GM23338 (cell line): ENCODE measurements at regions not wholly inside any gene's neighbourhood (a gene's known extent, or its start where the extent isn't known, plus 50 kb on each side); places are given as distances from the start of the nearest gene placed in this dataset.

Experiments
- ATAC-seq: fragments of 200-7000 bp; cut with Tn5 transposase; 3 replicates; pipeline ENCODE4 v1.9.1; 2020
- DNase-seq: peaks from one replicate; pipeline ENCODE4 v3.0.0-alpha.2; 2015; ENCODE audit warnings: low spot score
- H2AFZ ChIP-seq: fragments of 200-600 bp; sonication (generic); 2 replicates; pipeline ENCODE4 v1.8.0; 2016; ENCODE audit warnings: antibody characterized with exemption, mild to moderate bottlenecking, moderate library complexity
- H3F3A ChIP-seq: fragments of 200-600 bp; sonication (generic); replicated peaks from 2 replicates; pipeline ENCODE4 v1.8.0; 2017; ENCODE audit warnings: antibody characterized with exemption, mixed run types, low read depth
- H3K27ac ChIP-seq: fragments of 200-600 bp; sonication (generic); 2 replicates; pipeline ENCODE4 v1.6.1; 2016; ENCODE audit warnings: low read depth
- H3K27me3 ChIP-seq: fragments of 200-600 bp; sonication (generic); 2 replicates; pipeline ENCODE4 v1.8.0; 2016; ENCODE audit warnings: mild to moderate bottlenecking, mixed run types, moderate library complexity; ENCODE audit not compliant: insufficient read depth
- H3K36me3 ChIP-seq: fragments of 200-600 bp; sonication (generic); 2 replicates; pipeline ENCODE4 v1.8.0; 2016; ENCODE audit warnings: mild to moderate bottlenecking; ENCODE audit not compliant: insufficient read depth
- H3K4me1 ChIP-seq: fragments of 200-600 bp; sonication (generic); 2 replicates; pipeline ENCODE4 v1.8.0; 2016; ENCODE audit warnings: mild to moderate bottlenecking, moderate library complexity; ENCODE audit not compliant: insufficient read depth
- H3K4me2 ChIP-seq: fragments of 200-600 bp; sonication (generic); 2 replicates; pipeline ENCODE4 v1.7.1; 2017; ENCODE audit warnings: mixed run types
- H3K4me3 ChIP-seq: fragments of 200-600 bp; sonication (generic); 2 replicates; pipeline ENCODE4 v1.6.1; 2016; ENCODE audit warnings: mixed run types
- H3K79me2 ChIP-seq: fragments of 200-600 bp; sonication (generic); replicated peaks from 2 replicates; pipeline ENCODE4 v1.8.0; 2017; ENCODE audit warnings: mild to moderate bottlenecking; ENCODE audit not compliant: insufficient read depth
- H3K9me2 ChIP-seq: fragments of 200-600 bp; sonication (generic); 2 replicates; pipeline ENCODE4 v1.8.0; 2017; ENCODE audit not compliant: insufficient read depth
- H4K20me1 ChIP-seq: fragments of 200-600 bp; sonication (generic); replicated peaks from 2 replicates; pipeline ENCODE4 v1.8.0; 2017; ENCODE audit warnings: mild to moderate bottlenecking; ENCODE audit not compliant: insufficient read depth
- H3K27ac Mint-ChIP-seq: 2 replicates; pipeline ENCODE4 v1.8.0; 2020; ENCODE audit warnings: inconsistent platforms, mild to moderate bottlenecking, moderate library complexity, mixed read lengths
- H3K27me3 Mint-ChIP-seq: 3 replicates; pipeline ENCODE4 v1.8.0; 2022; ENCODE audit warnings: low read depth, mild to moderate bottlenecking, moderate library complexity, mixed read lengths, inconsistent platforms; ENCODE audit not compliant: insufficient read depth, poor library complexity
- H3K36me3 Mint-ChIP-seq: 3 replicates; pipeline ENCODE4 v1.8.0; 2021; ENCODE audit warnings: low read depth, mild to moderate bottlenecking, inconsistent platforms, moderate library complexity, mixed read lengths
- H3K4me1 Mint-ChIP-seq: 3 replicates; pipeline ENCODE4 v1.8.0; 2020; ENCODE audit warnings: mild to moderate bottlenecking, inconsistent platforms, mixed read lengths
- H3K4me3 Mint-ChIP-seq: 3 replicates; pipeline ENCODE4 v1.8.0; 2021; ENCODE audit warnings: moderate library complexity, mild to moderate bottlenecking, inconsistent platforms, mixed read lengths
- H3K9me3 Mint-ChIP-seq: 3 replicates; pipeline ENCODE4 v1.8.0; 2020; ENCODE audit warnings: moderate library complexity, mild to moderate bottlenecking, inconsistent platforms, mixed read lengths
- CREB1 ChIP-seq: fragments of 250-450 bp; sonication (Bioruptor Pico); IDR thresholded peaks from 2 replicates; pipeline ENCODE4 v1.5.0; 2020; ENCODE audit warnings: low read depth, mild to moderate bottlenecking, moderate library complexity
- EZH2 ChIP-seq: fragments of 200-600 bp; sonication (generic); IDR thresholded peaks from one replicate; pipeline ENCODE4 v1.8.0; 2017; ENCODE audit warnings: antibody characterized with exemption, mild to moderate bottlenecking, low read depth; ENCODE audit not compliant: unreplicated experiment
- EZH2phosphoT487 ChIP-seq: fragments of 200-600 bp; sonication (generic); IDR thresholded peaks from one replicate; pipeline ENCODE4 v1.8.1; 2018; ENCODE audit warnings: antibody characterized with exemption; ENCODE audit not compliant: unreplicated experiment
- STAT1 ChIP-seq: IDR thresholded peaks from one replicate; pipeline ENCODE4 v1.6.1; 2016; ENCODE audit warnings: antibody characterized with exemption; ENCODE audit not compliant: unreplicated experiment
- ZNF114 ChIP-seq: fragments of 250-450 bp; sonication (Bioruptor Pico); IDR thresholded peaks from 2 replicates; pipeline ENCODE4 v1.5.0; 2020; ENCODE audit warnings: mild to moderate bottlenecking, moderate library complexity
- ZNF331 ChIP-seq: fragments of 250-450 bp; sonication (Bioruptor Pico); IDR thresholded peaks from 2 replicates; pipeline ENCODE4 v1.5.0; 2020; ENCODE audit warnings: low read depth, mild to moderate bottlenecking, moderate library complexity
- TF ChIP-seq, protein P1 (sequence below): fragments of 250-450 bp; sonication (Bioruptor Pico); IDR thresholded peaks from 2 replicates; pipeline ENCODE4 v1.5.0; 2020; ENCODE audit warnings: mild to moderate bottlenecking, moderate library complexity
- TF ChIP-seq, protein P2 (sequence below), 2 experiments: fragments of 200-600 bp in 1 of 2; sonication (generic) in 1 of 2; conservative IDR thresholded peaks; 2 replicates each; pipeline versions ENCODE4 v1.5.1 to v1.6.1; 2016 to 2017; ENCODE audit warnings: antibody characterized with exemption in 2 of 2, low read depth in 2 of 2, mild to moderate bottlenecking in 2 of 2, moderate library complexity in 1 of 2
- TF ChIP-seq, protein P3 (sequence below): IDR thresholded peaks from 2 replicates; pipeline ENCODE4 v1.6.1; 2016; ENCODE audit warnings: antibody characterized with exemption

DNA sequence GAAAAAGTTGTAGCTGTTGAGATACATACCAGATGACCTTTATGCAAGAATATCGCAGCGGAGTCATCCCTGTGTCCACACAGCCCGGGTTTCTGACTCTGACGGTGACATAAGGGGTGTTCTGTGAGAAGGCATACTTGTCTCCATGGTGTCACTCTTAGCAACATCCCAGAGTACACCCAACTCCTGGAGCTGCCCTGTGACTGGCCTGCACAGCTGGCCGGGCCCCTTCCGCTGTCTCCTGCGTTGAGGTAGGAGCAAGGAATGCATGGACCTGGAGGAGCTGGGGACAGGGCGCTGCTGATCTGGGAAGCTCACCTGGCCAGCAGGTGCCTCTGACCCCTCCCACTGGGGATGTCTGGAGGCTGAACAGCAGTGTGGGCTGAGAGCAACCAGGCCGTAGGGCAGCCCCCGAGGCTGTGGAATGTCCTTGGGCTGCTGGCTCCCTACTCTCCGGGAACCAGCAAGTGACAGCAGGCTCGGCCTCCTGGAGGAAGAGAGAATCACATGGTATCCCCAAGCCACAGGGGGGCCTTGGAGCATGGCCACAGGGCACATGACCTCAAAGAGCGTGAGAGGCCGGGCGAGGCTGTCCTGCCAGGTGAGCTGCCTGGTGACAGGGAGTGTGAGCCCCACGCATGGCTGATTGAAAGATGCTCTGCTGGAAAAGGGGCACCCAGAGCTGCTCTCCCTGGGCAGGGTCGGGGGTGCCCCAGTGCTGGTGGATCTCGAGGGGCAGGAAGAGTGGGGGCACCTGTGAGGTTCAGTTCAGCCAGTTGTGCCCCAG lies 113.4 kb downstream of the MRPL36 start:
- DNase-seq (peak; percentile 26), ATAC-seq (peak; percentile 71)
- Histone ChIP-seq H3K9me2 (0 out of 2 replicates have a peak, but pooled peaks cover 2% of the 10 kb centered on the region), H2AFZ (no peak overlapping the region), H3K27ac (no peak overlapping the region), H3K79me2 (no peaks in the 10 kb centered on the region), H3K36me3 (no peaks in the 10 kb centered on the region), H3K4me1 (no peaks in the 10 kb centered on the region), H3K4me3 (no peak overlapping the region), H3K4me2 (no peak overlapping the region), H4K20me1 (no peaks in the 10 kb centered on the region), H3F3A (no peaks in the 10 kb centered on the region), H3K27me3 (no peaks in the 10 kb centered on the region)
- H3K9me3 Mint-ChIP-seq: no peaks in the 10 kb centered on the region; the same call in 2 of the 3 replicates
- no peaks in the 10 kb centered on the region for H3K4me1 Mint-ChIP-seq
- TF ChIP-seq, protein P1, sequence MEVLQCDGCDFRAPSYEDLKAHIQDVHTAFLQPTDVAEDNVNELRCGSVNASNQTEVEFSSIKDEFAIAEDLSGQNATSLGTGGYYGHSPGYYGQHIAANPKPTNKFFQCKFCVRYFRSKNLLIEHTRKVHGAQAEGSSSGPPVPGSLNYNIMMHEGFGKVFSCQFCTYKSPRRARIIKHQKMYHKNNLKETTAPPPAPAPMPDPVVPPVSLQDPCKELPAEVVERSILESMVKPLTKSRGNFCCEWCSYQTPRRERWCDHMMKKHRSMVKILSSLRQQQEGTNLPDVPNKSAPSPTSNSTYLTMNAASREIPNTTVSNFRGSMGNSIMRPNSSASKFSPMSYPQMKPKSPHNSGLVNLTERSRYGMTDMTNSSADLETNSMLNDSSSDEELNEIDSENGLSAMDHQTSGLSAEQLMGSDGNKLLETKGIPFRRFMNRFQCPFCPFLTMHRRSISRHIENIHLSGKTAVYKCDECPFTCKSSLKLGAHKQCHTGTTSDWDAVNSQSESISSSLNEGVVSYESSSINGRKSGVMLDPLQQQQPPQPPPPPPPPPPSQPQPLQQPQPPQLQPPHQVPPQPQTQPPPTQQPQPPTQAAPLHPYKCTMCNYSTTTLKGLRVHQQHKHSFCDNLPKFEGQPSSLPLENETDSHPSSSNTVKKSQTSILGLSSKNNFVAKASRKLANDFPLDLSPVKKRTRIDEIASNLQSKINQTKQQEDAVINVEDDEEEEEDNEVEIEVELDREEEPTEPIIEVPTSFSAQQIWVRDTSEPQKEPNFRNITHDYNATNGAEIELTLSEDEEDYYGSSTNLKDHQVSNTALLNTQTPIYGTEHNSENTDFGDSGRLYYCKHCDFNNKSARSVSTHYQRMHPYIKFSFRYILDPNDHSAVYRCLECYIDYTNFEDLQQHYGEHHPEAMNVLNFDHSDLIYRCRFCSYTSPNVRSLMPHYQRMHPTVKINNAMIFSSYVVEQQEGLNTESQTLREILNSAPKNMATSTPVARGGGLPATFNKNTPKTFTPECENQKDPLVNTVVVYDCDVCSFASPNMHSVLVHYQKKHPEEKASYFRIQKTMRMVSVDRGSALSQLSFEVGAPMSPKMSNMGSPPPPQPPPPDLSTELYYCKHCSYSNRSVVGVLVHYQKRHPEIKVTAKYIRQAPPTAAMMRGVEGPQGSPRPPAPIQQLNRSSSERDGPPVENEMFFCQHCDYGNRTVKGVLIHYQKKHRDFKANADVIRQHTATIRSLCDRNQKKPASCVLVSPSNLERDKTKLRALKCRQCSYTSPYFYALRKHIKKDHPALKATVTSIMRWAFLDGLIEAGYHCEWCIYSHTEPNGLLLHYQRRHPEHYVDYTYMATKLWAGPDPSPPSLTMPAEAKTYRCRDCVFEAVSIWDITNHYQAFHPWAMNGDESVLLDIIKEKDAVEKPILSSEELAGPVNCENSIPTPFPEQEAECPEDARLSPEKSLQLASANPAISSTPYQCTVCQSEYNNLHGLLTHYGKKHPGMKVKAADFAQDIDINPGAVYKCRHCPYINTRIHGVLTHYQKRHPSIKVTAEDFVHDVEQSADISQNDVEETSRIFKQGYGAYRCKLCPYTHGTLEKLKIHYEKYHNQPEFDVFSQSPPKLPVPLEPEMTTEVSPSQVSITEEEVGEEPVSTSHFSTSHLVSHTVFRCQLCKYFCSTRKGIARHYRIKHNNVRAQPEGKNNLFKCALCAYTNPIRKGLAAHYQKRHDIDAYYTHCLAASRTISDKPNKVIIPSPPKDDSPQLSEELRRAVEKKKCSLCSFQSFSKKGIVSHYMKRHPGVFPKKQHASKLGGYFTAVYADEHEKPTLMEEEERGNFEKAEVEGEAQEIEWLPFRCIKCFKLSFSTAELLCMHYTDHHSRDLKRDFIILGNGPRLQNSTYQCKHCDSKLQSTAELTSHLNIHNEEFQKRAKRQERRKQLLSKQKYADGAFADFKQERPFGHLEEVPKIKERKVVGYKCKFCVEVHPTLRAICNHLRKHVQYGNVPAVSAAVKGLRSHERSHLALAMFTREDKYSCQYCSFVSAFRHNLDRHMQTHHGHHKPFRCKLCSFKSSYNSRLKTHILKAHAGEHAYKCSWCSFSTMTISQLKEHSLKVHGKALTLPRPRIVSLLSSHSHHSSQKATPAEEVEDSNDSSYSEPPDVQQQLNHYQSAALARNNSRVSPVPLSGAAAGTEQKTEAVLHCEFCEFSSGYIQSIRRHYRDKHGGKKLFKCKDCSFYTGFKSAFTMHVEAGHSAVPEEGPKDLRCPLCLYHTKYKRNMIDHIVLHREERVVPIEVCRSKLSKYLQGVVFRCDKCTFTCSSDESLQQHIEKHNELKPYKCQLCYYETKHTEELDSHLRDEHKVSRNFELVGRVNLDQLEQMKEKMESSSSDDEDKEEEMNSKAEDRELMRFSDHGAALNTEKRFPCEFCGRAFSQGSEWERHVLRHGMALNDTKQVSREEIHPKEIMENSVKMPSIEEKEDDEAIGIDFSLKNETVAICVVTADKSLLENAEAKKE: no peak
- no peaks in the 10 kb centered on the region for H3K27me3 Mint-ChIP-seq
- no peaks in the 10 kb centered on the region for H3K36me3 Mint-ChIP-seq
- no peak overlapping the region for H3K27ac Mint-ChIP-seq
- no peak overlapping the region for H3K4me3 Mint-ChIP-seq

DNA sequence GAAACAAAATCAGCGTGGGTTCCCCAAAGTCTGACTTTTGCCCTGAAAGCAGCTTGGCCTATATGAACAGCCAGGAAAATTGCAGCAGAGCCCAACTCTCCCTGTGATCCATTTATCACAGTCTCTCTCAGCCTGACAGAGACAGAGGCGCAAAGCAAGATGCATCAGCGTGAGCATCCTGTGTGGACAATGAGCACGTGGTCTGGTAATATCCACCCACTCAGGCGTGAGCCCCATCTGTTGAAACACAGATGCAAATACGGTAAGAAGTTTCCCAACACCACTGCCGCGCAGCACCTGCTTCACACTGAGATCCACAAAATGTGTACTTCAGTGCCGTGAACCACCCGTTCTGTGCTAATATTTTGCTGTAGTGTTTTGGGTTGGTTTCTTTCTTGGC lies 114.6 kb downstream of the MRPL36 start:
- no peak overlapping the region for H3K27ac ChIP-seq
- no peaks in the 10 kb centered on the region for H3K36me3 ChIP-seq
- TF ChIP-seq ZNF331 (CRISPR knock-in tag): no peak
- TF ChIP-seq, protein P2, sequence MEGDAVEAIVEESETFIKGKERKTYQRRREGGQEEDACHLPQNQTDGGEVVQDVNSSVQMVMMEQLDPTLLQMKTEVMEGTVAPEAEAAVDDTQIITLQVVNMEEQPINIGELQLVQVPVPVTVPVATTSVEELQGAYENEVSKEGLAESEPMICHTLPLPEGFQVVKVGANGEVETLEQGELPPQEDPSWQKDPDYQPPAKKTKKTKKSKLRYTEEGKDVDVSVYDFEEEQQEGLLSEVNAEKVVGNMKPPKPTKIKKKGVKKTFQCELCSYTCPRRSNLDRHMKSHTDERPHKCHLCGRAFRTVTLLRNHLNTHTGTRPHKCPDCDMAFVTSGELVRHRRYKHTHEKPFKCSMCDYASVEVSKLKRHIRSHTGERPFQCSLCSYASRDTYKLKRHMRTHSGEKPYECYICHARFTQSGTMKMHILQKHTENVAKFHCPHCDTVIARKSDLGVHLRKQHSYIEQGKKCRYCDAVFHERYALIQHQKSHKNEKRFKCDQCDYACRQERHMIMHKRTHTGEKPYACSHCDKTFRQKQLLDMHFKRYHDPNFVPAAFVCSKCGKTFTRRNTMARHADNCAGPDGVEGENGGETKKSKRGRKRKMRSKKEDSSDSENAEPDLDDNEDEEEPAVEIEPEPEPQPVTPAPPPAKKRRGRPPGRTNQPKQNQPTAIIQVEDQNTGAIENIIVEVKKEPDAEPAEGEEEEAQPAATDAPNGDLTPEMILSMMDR (conservative IDR thresholded peaks at IDR 0.05; ENCODE audit: low read depth in 2 of 2): no peak
- no peak for TF ChIP-seq EZH2phosphoT487
- no peak for TF ChIP-seq CREB1 (CRISPR knock-in tag)
- TF ChIP-seq ZNF114 (CRISPR knock-in tag): no peak
- TF ChIP-seq, protein P3, sequence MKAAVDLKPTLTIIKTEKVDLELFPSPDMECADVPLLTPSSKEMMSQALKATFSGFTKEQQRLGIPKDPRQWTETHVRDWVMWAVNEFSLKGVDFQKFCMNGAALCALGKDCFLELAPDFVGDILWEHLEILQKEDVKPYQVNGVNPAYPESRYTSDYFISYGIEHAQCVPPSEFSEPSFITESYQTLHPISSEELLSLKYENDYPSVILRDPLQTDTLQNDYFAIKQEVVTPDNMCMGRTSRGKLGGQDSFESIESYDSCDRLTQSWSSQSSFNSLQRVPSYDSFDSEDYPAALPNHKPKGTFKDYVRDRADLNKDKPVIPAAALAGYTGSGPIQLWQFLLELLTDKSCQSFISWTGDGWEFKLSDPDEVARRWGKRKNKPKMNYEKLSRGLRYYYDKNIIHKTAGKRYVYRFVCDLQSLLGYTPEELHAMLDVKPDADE: no peak
- TF ChIP-seq EZH2: no peak
- TF ChIP-seq STAT1: no peak

More for the DNA sequence above, 114.6 kb downstream of the MRPL36 start:
- no peak for ATAC-seq
- Histone ChIP-seq H3F3A (no peaks in the 10 kb centered on the region), H3K4me1 (no peaks in the 10 kb centered on the region), H3K4me3 (no peak overlapping the region), H3K9me2 (0 out of 2 replicates have a peak, but pooled peaks cover 2% of the 10 kb centered on the region), H3K4me2 (no peak overlapping the region), H3K27me3 (no peaks in the 10 kb centered on the region), H2AFZ (no peak overlapping the region), H3K79me2 (no peaks in the 10 kb centered on the region), H4K20me1 (no peaks in the 10 kb centered on the region)
- DNase-seq: no peak
- H3K27ac Mint-ChIP-seq: no peak overlapping the region
- no peaks in the 10 kb centered on the region for H3K36me3 Mint-ChIP-seq
- H3K9me3 Mint-ChIP-seq: peaks cover 2% of the 10 kb centered on the region; the same call in 2 of the 3 replicates
- no peak overlapping the region for H3K4me3 Mint-ChIP-seq
- no peaks in the 10 kb centered on the region for H3K27me3 Mint-ChIP-seq
- H3K4me1 Mint-ChIP-seq: no peaks in the 10 kb centered on the region
